ENCODE measurements at regions not wholly inside any gene's neighbourhood (a gene's known extent, or its start where the extent isn't known, plus 50 kb on each side); places are given as distances from the start of the nearest gene placed in this dataset.

DNA sequence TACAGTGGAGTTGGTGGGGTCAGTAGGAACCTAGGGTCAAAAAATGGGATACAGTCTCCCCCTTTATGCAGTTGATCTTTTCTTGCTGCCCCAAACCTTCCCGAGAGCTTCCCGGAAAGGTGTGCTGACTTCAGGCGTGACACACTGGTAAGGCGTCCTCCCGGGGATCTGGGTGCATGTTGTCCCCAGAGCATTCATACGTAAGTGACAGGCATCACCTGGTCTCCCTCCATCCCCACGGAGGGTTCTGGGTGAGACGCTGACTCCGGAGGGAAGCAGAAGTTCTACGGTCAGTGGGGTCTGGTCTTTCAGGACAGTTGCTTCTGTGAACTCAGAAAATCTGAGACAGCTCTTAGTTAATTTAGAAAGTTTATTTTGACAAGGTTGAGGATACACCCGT, 159.6 kb upstream of the RTL1 start:
- no peak overlapping the region for H3K27ac Mint-ChIP-seq
- 82% methylated on average over 11 of the region's 11 CpGs for WGBS (ENCODE audit: insufficient coverage)
- Histone ChIP-seq H3K27me3 (ENCODE audit: control insufficient read depth, insufficient read depth, low read length) (no peaks in the 10 kb centered on the region), H3K4me1 (ENCODE audit: control insufficient read depth, insufficient read depth, low read length) (no peaks in the 10 kb centered on the region), H3K9me3 (ENCODE audit: control insufficient read depth, insufficient read depth, low read length) (no peaks in the 10 kb centered on the region), H3K27ac (ENCODE audit: low read length) (no peak overlapping the region), H3K36me3 (ENCODE audit: control insufficient read depth, insufficient read depth, low read length) (no peaks in the 10 kb centered on the region), H3K4me3 (ENCODE audit: low read length) (no peak overlapping the region)
- TF ChIP-seq, protein P1, sequence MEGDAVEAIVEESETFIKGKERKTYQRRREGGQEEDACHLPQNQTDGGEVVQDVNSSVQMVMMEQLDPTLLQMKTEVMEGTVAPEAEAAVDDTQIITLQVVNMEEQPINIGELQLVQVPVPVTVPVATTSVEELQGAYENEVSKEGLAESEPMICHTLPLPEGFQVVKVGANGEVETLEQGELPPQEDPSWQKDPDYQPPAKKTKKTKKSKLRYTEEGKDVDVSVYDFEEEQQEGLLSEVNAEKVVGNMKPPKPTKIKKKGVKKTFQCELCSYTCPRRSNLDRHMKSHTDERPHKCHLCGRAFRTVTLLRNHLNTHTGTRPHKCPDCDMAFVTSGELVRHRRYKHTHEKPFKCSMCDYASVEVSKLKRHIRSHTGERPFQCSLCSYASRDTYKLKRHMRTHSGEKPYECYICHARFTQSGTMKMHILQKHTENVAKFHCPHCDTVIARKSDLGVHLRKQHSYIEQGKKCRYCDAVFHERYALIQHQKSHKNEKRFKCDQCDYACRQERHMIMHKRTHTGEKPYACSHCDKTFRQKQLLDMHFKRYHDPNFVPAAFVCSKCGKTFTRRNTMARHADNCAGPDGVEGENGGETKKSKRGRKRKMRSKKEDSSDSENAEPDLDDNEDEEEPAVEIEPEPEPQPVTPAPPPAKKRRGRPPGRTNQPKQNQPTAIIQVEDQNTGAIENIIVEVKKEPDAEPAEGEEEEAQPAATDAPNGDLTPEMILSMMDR (IDR thresholded peaks at IDR 0.05): no peak
- H3K4me1 Mint-ChIP-seq: no peaks in the 10 kb centered on the region
- peaks cover 3 to 12% of the 10 kb centered on the region in 2 donors for H3K27me3 Mint-ChIP-seq (ENCODE audit: low read depth in 2 of 2)
- H3K36me3 Mint-ChIP-seq: no peaks in the 10 kb centered on the region
- ATAC-seq: no peak
- DNase-seq: no peak
- intact Hi-C loops (cut with micrococcal nuclease): no loop called here
- H3K9me3 Mint-ChIP-seq: no peaks in the 10 kb centered on the region
- no peak overlapping the region for H3K4me3 Mint-ChIP-seq

DNA sequence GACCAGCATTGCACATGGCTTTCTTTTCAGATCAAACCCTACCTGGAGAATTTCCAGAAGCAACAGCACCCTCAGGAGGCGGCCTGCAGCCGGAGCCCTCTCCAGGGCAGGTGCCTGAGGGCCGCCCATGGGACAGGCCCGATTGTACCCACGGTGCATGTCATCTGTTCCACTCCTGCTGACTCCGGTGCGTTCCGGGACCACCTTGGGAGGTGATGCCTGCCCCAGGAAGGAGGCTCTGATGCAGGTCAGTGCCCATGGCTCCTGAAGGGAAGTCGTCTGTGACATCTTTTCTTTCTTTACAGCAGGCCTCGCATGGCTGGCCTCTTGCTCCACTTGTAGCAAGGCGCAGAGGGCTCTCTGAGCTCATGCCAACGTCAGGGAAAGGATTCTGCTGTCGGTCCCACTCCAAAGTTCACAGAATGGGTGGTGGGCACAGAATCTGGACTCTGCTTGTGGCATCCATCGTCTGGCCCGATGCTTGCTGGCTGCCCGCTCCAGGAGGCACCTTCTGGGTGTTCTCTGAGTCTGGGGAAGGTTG, 160.7 kb upstream of the RTL1 start:
- WGBS (ENCODE audit: insufficient coverage): 88% methylated on average over 15 of the region's 16 CpGs
- ATAC-seq (no peak), DNase-seq (no peak)
- no peak overlapping the region for H3K27ac ChIP-seq (ENCODE audit: low read length)
- H3K9me3 ChIP-seq (ENCODE audit: control insufficient read depth, insufficient read depth, low read length): no peaks in the 10 kb centered on the region
- H3K4me1 Mint-ChIP-seq: no peaks in the 10 kb centered on the region
- TF ChIP-seq, protein P1 (IDR thresholded peaks at IDR 0.05): no peak
- no peak overlapping the region for H3K27ac Mint-ChIP-seq
- H3K9me3 Mint-ChIP-seq: no peaks in the 10 kb centered on the region
- H3K27me3 Mint-ChIP-seq (ENCODE audit: low read depth in 2 of 2): peaks cover 0 to 2% of the 10 kb centered on the region in 2 donors
- intact Hi-C loops (cut with micrococcal nuclease): no loop called here
- no peaks in the 10 kb centered on the region for H3K36me3 ChIP-seq (ENCODE audit: control insufficient read depth, insufficient read depth, low read length)
- no peak overlapping the region for H3K4me3 ChIP-seq (ENCODE audit: low read length)
- H3K4me1 ChIP-seq (ENCODE audit: control insufficient read depth, insufficient read depth, low read length): no peaks in the 10 kb centered on the region
- H3K4me3 Mint-ChIP-seq: no peak overlapping the region
- no peaks in the 10 kb centered on the region for H3K36me3 Mint-ChIP-seq
- H3K27me3 ChIP-seq (ENCODE audit: control insufficient read depth, insufficient read depth, low read length): no peaks in the 10 kb centered on the region

DNA sequence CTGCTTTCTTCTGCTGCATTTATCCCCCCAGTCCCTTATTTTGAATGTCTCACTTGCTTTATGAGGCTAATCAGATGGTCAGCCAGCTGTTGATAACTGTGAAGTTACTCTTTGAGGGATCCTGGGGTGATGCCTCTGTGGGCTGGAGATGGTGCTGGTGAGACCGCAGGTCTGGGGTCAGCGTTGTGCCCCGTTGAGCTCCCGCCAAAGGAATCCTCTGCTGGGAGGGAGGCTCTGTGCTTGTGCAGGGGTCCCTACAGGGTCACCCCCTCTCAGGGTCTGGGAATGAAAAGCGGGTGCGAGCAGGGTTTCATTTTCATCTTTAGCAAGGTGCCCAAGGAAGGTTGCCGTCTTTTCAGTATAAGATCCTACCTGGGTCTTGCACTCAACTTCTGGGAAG, 161.2 kb upstream of the RTL1 start:
- TF ChIP-seq, protein P1 (IDR thresholded peaks at IDR 0.05): no peak
- DNase-seq: no peak
- no peaks in the 10 kb centered on the region for H3K27me3 Mint-ChIP-seq (ENCODE audit: low read depth in 2 of 2)
- Histone ChIP-seq H3K9me3 (ENCODE audit: control insufficient read depth, insufficient read depth, low read length) (no peaks in the 10 kb centered on the region), H3K4me3 (ENCODE audit: low read length) (no peak overlapping the region), H3K27ac (ENCODE audit: low read length) (no peak overlapping the region), H3K4me1 (ENCODE audit: control insufficient read depth, insufficient read depth, low read length) (no peaks in the 10 kb centered on the region), H3K36me3 (ENCODE audit: control insufficient read depth, insufficient read depth, low read length) (no peaks in the 10 kb centered on the region), H3K27me3 (ENCODE audit: control insufficient read depth, insufficient read depth, low read length) (no peaks in the 10 kb centered on the region)
- no peak overlapping the region for H3K4me3 Mint-ChIP-seq
- H3K36me3 Mint-ChIP-seq: no peaks in the 10 kb centered on the region
- no peaks in the 10 kb centered on the region for H3K4me1 Mint-ChIP-seq
- WGBS (ENCODE audit: insufficient coverage): 94% methylated on average over 7 of the region's 7 CpGs
- intact Hi-C loops (cut with micrococcal nuclease): no loop called here
- H3K9me3 Mint-ChIP-seq: no peaks in the 10 kb centered on the region
- no peak overlapping the region for H3K27ac Mint-ChIP-seq
- ATAC-seq: no peak

DNA sequence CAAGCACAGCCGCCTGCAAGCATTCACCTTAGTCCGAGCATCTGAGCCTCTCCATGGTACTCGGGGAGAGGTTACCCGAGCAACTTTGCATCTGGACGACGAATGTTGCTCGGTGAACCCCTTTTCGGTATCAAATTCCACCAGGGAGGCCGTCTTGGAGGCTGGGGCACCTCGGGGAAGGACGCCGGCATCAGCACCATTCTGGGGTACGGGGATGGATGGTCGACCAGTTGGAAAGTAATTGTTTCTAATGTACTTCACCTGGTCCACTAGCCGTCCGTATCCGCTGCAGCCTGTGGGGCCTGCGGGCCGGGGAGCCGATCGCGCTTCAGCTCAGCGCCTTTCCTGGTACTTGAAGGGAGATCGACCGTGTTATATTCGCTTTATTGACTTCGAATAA, 161.7 kb upstream of the RTL1 start:
- no peaks in the 10 kb centered on the region for H3K36me3 ChIP-seq (ENCODE audit: control insufficient read depth, insufficient read depth, low read length)
- Mint-ChIP-seq H3K27me3 (ENCODE audit: low read depth in 2 of 2) (peaks cover 0 to 1% of the 10 kb centered on the region in 2 donors), H3K4me3 (no peak overlapping the region), H3K36me3 (no peaks in the 10 kb centered on the region), H3K27ac (no peak overlapping the region), H3K4me1 (no peaks in the 10 kb centered on the region), H3K9me3 (no peaks in the 10 kb centered on the region)
- H3K9me3 ChIP-seq (ENCODE audit: control insufficient read depth, insufficient read depth, low read length): no peaks in the 10 kb centered on the region
- no peaks in the 10 kb centered on the region for H3K27me3 ChIP-seq (ENCODE audit: control insufficient read depth, insufficient read depth, low read length)
- no peak overlapping the region for H3K4me3 ChIP-seq (ENCODE audit: low read length)
- TF ChIP-seq, protein P1 (IDR thresholded peaks at IDR 0.05): no peak
- intact Hi-C loops (cut with micrococcal nuclease): no loop called here
- ATAC-seq (no peak), DNase-seq (no peak)
- 95% methylated on average over 27 of the region's 27 CpGs for WGBS (ENCODE audit: insufficient coverage)
- no peak overlapping the region for H3K27ac ChIP-seq (ENCODE audit: low read length)
- H3K4me1 ChIP-seq (ENCODE audit: control insufficient read depth, insufficient read depth, low read length): no peaks in the 10 kb centered on the region
